ENCODE measurements at regions not wholly inside any gene's neighbourhood (a gene's known extent, or its start where the extent isn't known, plus 50 kb on each side); places are given as distances from the start of the nearest gene placed in this dataset.

DNA sequence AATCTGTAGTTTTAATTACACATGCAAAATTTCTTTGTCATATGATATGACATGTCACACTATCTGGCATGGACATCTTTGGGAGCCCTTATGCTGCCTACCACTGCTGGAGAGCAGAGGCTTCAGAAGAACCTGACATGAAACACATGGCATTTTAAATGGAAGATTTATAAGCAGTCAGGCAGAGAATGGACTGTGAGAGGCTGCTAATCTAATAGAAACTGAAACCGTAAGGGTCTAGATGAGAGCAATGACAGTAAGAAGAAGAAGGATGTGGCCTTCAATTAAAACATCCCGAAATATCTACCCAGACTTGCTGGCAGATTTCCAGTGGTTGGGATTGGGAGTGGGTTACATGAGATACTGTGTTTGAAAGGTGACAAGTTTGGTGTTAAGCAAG, 149.8 kb downstream of the MACIR start:
- TF ChIP-seq YY1 (IDR thresholded peaks at IDR 0.05; ENCODE audit: insufficient read depth, insufficient read length) (no peak), ZNF274 (IDR thresholded peaks at IDR 0.05; ENCODE audit: low read depth, low read length) (no peak), SUZ12 (IDR thresholded peaks at IDR 0.05; ENCODE audit: extremely low read depth, insufficient read depth, insufficient read length) (no peak)
